Omental fat pad (tissue), 3 donors: ENCODE measurements at regions not wholly inside any gene's neighbourhood (a gene's known extent, or its start where the extent isn't known, plus 50 kb on each side); places are given as distances from the start of the nearest gene placed in this dataset.
"Not testable (repeated sequence)": the region's sequence is repeated elsewhere in the genome, so short reads cannot be mapped to it uniquely, and the experiment has no call there.

Experiments used
- ATAC-seq: fragments of 150-250 bp; one replicate; pipeline ENCODE4 v1.9.1; 2016; ENCODE audit warnings: mild to moderate bottlenecking, moderate library complexity; ENCODE audit not compliant: low FRiP score
- DNase-seq: peaks from one replicate; pipeline ENCODE4 v3.0.0-alpha.2; 2019; ENCODE audit warnings: low spot score
- CTCF ChIP-seq, 3 donors: fragments of 450-650 bp; IDR thresholded peaks; one replicate each; pipeline ENCODE4 v1.5.1; 2016 to 2017; ENCODE audit warnings: antibody characterized with exemption in 3 of 3, mild to moderate bottlenecking in 3 of 3, moderate library complexity in 2 of 3

GRCh38 chr3:40886660-40887425 is 312.5 kb upstream of the CTNNB1 start:
- ATAC-seq = no peak
- DNase-seq = no peak
- no peak for TF ChIP-seq CTCF (IDR thresholded peaks at IDR 0.05)

- TF ChIP-seq CTCF (IDR thresholded peaks at IDR 0.05) = no peak
- DNase-seq = no peak
- ATAC-seq = no peak
Measured at GRCh38 chr3:40891186-40891585, 308.1 kb upstream of the CTNNB1 start.

- DNase-seq (no peak), ATAC-seq (no peak)
- no peak for TF ChIP-seq CTCF (IDR thresholded peaks at IDR 0.05)
Measured at GRCh38 chr3:40895109-40895508, 304.2 kb upstream of the CTNNB1 start.

- DNase-seq = no peak
- TF ChIP-seq CTCF (IDR thresholded peaks at IDR 0.05) = no peak
- ATAC-seq = no peak
Measured at GRCh38 chr3:40899286-40899712, 300.0 kb upstream of the CTNNB1 start.

GRCh38 chr3:40901298-40901697 is 298.0 kb upstream of the CTNNB1 start:
- TF ChIP-seq CTCF (IDR thresholded peaks at IDR 0.05) = no peak
- no peak for DNase-seq
- no peak for ATAC-seq

GRCh38 chr3:40901796-40902195 is 297.5 kb upstream of the CTNNB1 start:
- TF ChIP-seq CTCF (IDR thresholded peaks at IDR 0.05) = no peak
- no peak for ATAC-seq
- DNase-seq = no peak

GRCh38 chr3:40907907-40908465 is 291.3 kb upstream of the CTNNB1 start:
- DNase-seq, ATAC-seq: not testable (repeated sequence)
